ENCODE measurements at regions not wholly inside any gene's neighbourhood (a gene's known extent, or its start where the extent isn't known, plus 50 kb on each side); places are given as distances from the start of the nearest gene placed in this dataset.

DNA sequence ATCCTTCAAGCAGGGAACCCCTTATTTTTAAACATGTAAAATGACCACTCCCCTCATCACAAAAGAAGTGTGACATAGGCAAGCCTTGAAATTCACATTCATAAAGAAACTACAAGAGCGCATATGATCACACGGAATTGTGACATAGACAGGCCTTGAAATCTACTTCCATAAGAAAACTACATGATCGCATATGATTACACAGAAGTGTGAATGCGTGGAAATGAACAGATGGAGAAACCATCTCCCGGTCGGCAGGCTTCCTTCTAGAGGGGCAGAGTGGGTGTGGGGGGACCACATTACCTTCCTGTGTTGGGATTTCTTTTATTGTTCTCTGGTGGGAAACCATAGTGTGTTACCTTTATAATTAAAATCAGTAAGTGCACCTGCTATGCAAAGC is 285.1 kb upstream of the ADARB2 start:
- no peak for ATAC-seq (ENCODE audit: low read depth in 2 of 2)
- Histone ChIP-seq H3K36me3 (ENCODE audit: control insufficient read depth, insufficient read depth, low read length) (no peaks in the 10 kb centered on the region), H3K4me1 (ENCODE audit: control insufficient read depth, insufficient read depth, low read length, poor library complexity, severe bottlenecking) (no peaks in the 10 kb centered on the region), H3K27me3 (ENCODE audit: control insufficient read depth, insufficient read depth, low read length) (no peaks in the 10 kb centered on the region), H3K9me3 (ENCODE audit: control insufficient read depth in 2 of 2, low read length in 2 of 2) (no peaks in the 10 kb centered on the region), H3K27ac (ENCODE audit: insufficient read depth, low read length, poor library complexity, severe bottlenecking) (no peak overlapping the region), H3K4me3 (ENCODE audit: low read depth, low read length) (no peak overlapping the region)
- no peak overlapping the region for H3K4me3 Mint-ChIP-seq
- no peaks in the 10 kb centered on the region for H3K36me3 Mint-ChIP-seq
- H3K27me3 Mint-ChIP-seq = no peaks in the 10 kb centered on the region
- H3K9me3 Mint-ChIP-seq = peaks cover 0 to 3% (median 0%) of the 10 kb centered on the region in 7 donors
- no peak overlapping the region for H3K27ac Mint-ChIP-seq
- no peak for DNase-seq
- H3K4me1 Mint-ChIP-seq = no peaks in the 10 kb centered on the region

DNA sequence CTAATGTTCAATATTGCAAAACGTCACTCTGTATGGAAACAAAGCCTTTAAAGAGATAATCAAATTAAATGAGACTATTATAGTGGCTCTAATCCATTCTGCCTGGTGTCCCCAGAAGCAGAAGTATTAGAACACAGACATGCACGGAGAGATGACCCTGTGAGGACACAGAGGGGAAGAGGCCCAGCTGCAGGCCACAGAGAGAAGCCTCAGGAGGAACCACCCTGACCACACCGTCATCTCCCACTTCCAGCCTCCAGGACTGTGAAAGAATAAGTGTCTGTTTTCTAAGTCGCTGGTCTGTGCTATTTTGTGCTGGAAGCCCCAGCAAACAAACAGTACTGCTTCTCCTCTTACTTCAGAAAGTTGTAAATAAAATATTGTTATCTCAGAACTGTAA is 283.5 kb upstream of the ADARB2 start:
- Histone ChIP-seq H3K4me3 (ENCODE audit: low read depth, low read length) (no peak overlapping the region), H3K36me3 (ENCODE audit: control insufficient read depth, insufficient read depth, low read length) (no peaks in the 10 kb centered on the region), H3K27me3 (ENCODE audit: control insufficient read depth, insufficient read depth, low read length) (no peaks in the 10 kb centered on the region), H3K4me1 (ENCODE audit: control insufficient read depth, insufficient read depth, low read length, poor library complexity, severe bottlenecking) (no peaks in the 10 kb centered on the region), H3K27ac (ENCODE audit: insufficient read depth, low read length, poor library complexity, severe bottlenecking) (no peak overlapping the region), H3K9me3 (ENCODE audit: control insufficient read depth in 2 of 2, low read length in 2 of 2) (no peaks in the 10 kb centered on the region)
- ATAC-seq (ENCODE audit: low read depth in 2 of 2) = no peak
- no peak overlapping the region for H3K4me3 Mint-ChIP-seq
- no peak overlapping the region for H3K27ac Mint-ChIP-seq
- no peaks in the 10 kb centered on the region for H3K27me3 Mint-ChIP-seq
- H3K4me1 Mint-ChIP-seq = no peaks in the 10 kb centered on the region
- DNase-seq = no peak
- H3K9me3 Mint-ChIP-seq = peaks cover 0 to 3% (median 0%) of the 10 kb centered on the region in 7 donors
- no peaks in the 10 kb centered on the region for H3K36me3 Mint-ChIP-seq

DNA sequence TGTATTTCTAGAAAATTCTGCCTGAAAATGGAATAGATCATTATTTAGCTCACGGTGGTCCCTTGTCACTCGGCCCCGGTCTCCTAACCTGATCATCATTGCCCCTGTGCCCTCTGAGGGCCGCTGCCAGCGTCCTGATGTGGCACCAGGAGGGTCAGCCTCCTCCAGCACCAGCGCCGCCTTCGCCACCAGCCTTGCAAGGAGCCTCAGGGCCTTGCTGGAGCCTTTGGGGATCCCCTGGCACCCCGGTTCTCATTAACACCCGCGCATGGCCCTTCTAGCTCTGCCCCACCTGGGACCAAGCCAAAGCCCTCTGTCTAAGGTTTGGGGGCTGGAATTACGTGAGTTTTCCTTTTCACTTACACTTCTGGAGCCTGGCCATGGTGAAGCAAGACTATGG is 282.5 kb upstream of the ADARB2 start:
- H3K27ac Mint-ChIP-seq = no peak overlapping the region
- peaks cover 0 to 3% (median 0%) of the 10 kb centered on the region in 7 donors for H3K9me3 Mint-ChIP-seq
- no peak overlapping the region for H3K4me3 Mint-ChIP-seq
- no peak for ATAC-seq (ENCODE audit: low read depth in 2 of 2)
- Histone ChIP-seq H3K4me3 (ENCODE audit: low read depth, low read length) (no peak overlapping the region), H3K4me1 (ENCODE audit: control insufficient read depth, insufficient read depth, low read length, poor library complexity, severe bottlenecking) (no peaks in the 10 kb centered on the region), H3K36me3 (ENCODE audit: control insufficient read depth, insufficient read depth, low read length) (no peaks in the 10 kb centered on the region), H3K9me3 (ENCODE audit: control insufficient read depth in 2 of 2, low read length in 2 of 2) (no peaks in the 10 kb centered on the region), H3K27ac (ENCODE audit: insufficient read depth, low read length, poor library complexity, severe bottlenecking) (no peak overlapping the region), H3K27me3 (ENCODE audit: control insufficient read depth, insufficient read depth, low read length) (no peaks in the 10 kb centered on the region)
- no peaks in the 10 kb centered on the region for H3K27me3 Mint-ChIP-seq
- DNase-seq = no peak
- H3K4me1 Mint-ChIP-seq = no peaks in the 10 kb centered on the region
- no peaks in the 10 kb centered on the region for H3K36me3 Mint-ChIP-seq

DNA sequence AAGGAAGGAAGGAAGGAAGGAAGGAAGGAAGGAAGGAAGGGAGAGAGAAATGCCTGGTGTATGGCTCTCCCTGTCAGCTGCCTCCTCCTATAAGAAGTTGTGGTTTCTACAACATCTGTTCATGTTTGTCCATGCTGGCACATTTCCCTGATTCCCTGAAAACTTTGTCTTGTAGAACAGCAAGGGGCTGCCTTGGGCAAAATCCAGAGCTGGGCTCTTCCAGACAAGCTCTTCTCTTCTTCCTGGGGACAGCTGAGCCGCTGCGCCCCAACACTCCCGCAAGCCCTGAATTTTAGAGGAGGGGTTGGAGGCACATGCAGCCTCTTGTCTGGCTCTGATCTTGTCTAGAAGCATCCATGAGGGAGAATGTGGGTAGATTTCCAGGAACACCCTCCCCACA is 282.0 kb upstream of the ADARB2 start:
- no peak overlapping the region for H3K4me3 ChIP-seq (ENCODE audit: low read depth, low read length)
- DNase-seq (no peak), ATAC-seq (ENCODE audit: low read depth in 2 of 2) (no peak)
- Mint-ChIP-seq H3K36me3 (no peaks in the 10 kb centered on the region), H3K4me3 (no peak overlapping the region), H3K4me1 (no peaks in the 10 kb centered on the region), H3K9me3 (peaks cover 0 to 2% (median 0%) of the 10 kb centered on the region in 7 donors), H3K27me3 (no peaks in the 10 kb centered on the region), H3K27ac (no peak overlapping the region)
- no peaks in the 10 kb centered on the region for H3K4me1 ChIP-seq (ENCODE audit: control insufficient read depth, insufficient read depth, low read length, poor library complexity, severe bottlenecking)
- no peaks in the 10 kb centered on the region for H3K9me3 ChIP-seq (ENCODE audit: control insufficient read depth in 2 of 2, low read length in 2 of 2)
- H3K27ac ChIP-seq (ENCODE audit: insufficient read depth, low read length, poor library complexity, severe bottlenecking) = no peak overlapping the region
- no peaks in the 10 kb centered on the region for H3K36me3 ChIP-seq (ENCODE audit: control insufficient read depth, insufficient read depth, low read length)
- H3K27me3 ChIP-seq (ENCODE audit: control insufficient read depth, insufficient read depth, low read length) = no peaks in the 10 kb centered on the region

DNA sequence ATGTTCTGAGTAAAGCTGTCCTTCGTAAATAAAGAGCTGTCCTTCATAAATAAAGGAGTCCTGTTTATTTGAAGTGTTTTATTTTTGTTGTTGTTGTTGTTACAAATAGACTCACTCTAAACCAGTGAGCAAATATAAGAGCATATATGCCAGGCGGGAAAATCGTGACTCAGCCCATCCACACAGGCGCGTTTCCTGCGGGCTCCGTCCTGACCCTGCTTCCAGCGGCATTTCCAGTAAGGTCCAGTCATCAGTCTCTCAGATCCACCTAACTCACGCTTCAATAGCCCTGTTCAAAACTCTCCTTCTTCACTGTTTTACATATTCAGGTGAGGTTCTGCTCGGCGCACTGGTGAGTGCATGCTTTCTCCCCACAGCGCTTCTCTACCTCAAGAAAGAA is 277.2 kb upstream of the ADARB2 start:
- H3K9me3 Mint-ChIP-seq = peaks cover 0 to 2% (median 0%) of the 10 kb centered on the region in 7 donors
- ATAC-seq (ENCODE audit: low read depth in 2 of 2) (no peak), DNase-seq (no peak)
- Histone ChIP-seq H3K27me3 (ENCODE audit: control insufficient read depth, insufficient read depth, low read length) (no peaks in the 10 kb centered on the region), H3K27ac (ENCODE audit: insufficient read depth, low read length, poor library complexity, severe bottlenecking) (no peak overlapping the region), H3K9me3 (ENCODE audit: control insufficient read depth in 2 of 2, low read length in 2 of 2) (no peaks in the 10 kb centered on the region), H3K36me3 (ENCODE audit: control insufficient read depth, insufficient read depth, low read length) (no peaks in the 10 kb centered on the region), H3K4me1 (ENCODE audit: control insufficient read depth, insufficient read depth, low read length, poor library complexity, severe bottlenecking) (no peaks in the 10 kb centered on the region), H3K4me3 (ENCODE audit: low read depth, low read length) (no peak overlapping the region)
- no peak overlapping the region for H3K27ac Mint-ChIP-seq
- no peak overlapping the region for H3K4me3 Mint-ChIP-seq
- H3K36me3 Mint-ChIP-seq = no peaks in the 10 kb centered on the region
- H3K27me3 Mint-ChIP-seq = no peaks in the 10 kb centered on the region
- H3K4me1 Mint-ChIP-seq = no peaks in the 10 kb centered on the region

- Mint-ChIP-seq H3K27me3 (no peaks in the 10 kb centered on the region), H3K36me3 (no peaks in the 10 kb centered on the region), H3K27ac (no peak overlapping the region), H3K4me3 (no peak overlapping the region), H3K9me3 (peaks cover 0 to 1% (median 0%) of the 10 kb centered on the region in 7 donors), H3K4me1 (no peaks in the 10 kb centered on the region)
- DNase-seq = no peak
- no peak overlapping the region for H3K4me3 ChIP-seq (ENCODE audit: low read depth, low read length)
- H3K9me3 ChIP-seq (ENCODE audit: control insufficient read depth in 2 of 2, low read length in 2 of 2) = no peaks in the 10 kb centered on the region
- no peaks in the 10 kb centered on the region for H3K4me1 ChIP-seq (ENCODE audit: control insufficient read depth, insufficient read depth, low read length, poor library complexity, severe bottlenecking)
- H3K27ac ChIP-seq (ENCODE audit: insufficient read depth, low read length, poor library complexity, severe bottlenecking) = no peak overlapping the region
- no peaks in the 10 kb centered on the region for H3K36me3 ChIP-seq (ENCODE audit: control insufficient read depth, insufficient read depth, low read length)
- no peak for ATAC-seq (ENCODE audit: low read depth in 2 of 2)
- H3K27me3 ChIP-seq (ENCODE audit: control insufficient read depth, insufficient read depth, low read length) = no peaks in the 10 kb centered on the region
These were observed 274.9 kb upstream of the ADARB2 start for GRCh38 chr10:2012209-2012608.

DNA sequence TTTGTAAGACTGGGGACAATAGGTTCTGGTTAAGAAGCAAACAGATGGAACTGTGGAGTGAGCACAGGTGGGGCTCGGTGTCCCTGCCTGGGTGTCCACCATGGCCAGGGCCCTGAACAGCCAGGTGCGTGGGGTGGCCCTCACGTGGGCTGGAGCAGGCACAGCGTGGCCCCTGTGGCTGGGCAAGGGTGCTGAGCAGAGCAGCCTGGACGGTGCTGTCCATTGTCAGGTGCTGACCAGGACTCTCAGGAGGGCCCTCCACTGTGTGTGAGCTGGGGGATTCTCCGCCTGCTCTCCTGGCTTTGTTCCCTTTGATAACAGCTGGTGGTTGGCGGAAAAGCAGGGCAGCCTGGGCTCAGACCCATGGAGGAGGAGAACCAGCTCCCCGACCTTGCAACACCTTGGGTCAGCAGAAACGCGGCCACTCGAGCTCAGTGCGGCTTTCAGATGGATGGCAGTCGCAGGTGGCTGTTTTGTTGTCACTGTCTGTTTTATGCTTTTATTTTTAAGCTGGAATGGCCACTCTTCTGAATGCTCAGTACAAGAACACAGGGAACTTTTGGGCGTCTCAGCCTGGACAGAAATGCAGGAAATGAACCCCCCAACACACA is 273.9 kb upstream of the ADARB2 start:
- H3K4me1 Mint-ChIP-seq = no peaks in the 10 kb centered on the region
- no peak for DNase-seq
- H3K9me3 Mint-ChIP-seq = peaks cover 0 to 4% (median 0%) of the 10 kb centered on the region in 7 donors
- no peak overlapping the region for H3K4me3 Mint-ChIP-seq
- H3K36me3 ChIP-seq (ENCODE audit: control insufficient read depth, insufficient read depth, low read length) = no peaks in the 10 kb centered on the region
- H3K27ac Mint-ChIP-seq = no peak overlapping the region
- H3K4me3 ChIP-seq (ENCODE audit: low read depth, low read length) = no peak overlapping the region
- H3K4me1 ChIP-seq (ENCODE audit: control insufficient read depth, insufficient read depth, low read length, poor library complexity, severe bottlenecking) = no peaks in the 10 kb centered on the region
- ATAC-seq (ENCODE audit: low read depth in 2 of 2) = no peak
- H3K9me3 ChIP-seq (ENCODE audit: control insufficient read depth in 2 of 2, low read length in 2 of 2) = no peaks in the 10 kb centered on the region
- H3K27me3 Mint-ChIP-seq = no peaks in the 10 kb centered on the region
- no peak overlapping the region for H3K27ac ChIP-seq (ENCODE audit: insufficient read depth, low read length, poor library complexity, severe bottlenecking)
- no peaks in the 10 kb centered on the region for H3K36me3 Mint-ChIP-seq
- no peaks in the 10 kb centered on the region for H3K27me3 ChIP-seq (ENCODE audit: control insufficient read depth, insufficient read depth, low read length)

DNA sequence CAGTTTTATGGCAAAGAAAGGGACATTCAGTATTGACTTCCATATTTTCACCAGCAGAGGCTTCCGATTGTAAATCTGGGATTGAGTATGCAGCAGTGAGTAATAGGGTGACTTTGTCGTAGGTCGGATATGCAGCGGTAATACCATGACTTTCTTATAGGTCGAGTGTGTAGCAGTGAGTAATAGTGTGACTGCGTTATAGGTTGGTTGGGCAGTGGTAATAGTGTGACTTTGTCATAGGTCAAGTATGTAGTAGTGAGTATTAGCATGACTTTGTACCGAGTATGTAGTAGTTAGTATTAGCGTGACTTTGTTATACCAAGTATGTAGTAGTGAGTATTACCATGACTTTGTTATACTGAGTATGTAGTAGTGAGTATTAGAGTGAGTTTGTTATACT is 268.2 kb upstream of the ADARB2 start:
- no peak for ATAC-seq (ENCODE audit: low read depth in 2 of 2)
- H3K4me3 Mint-ChIP-seq = no peak overlapping the region
- no peaks in the 10 kb centered on the region for H3K4me1 Mint-ChIP-seq

More for the DNA sequence above, 268.2 kb upstream of the ADARB2 start:
- H3K27me3 Mint-ChIP-seq = no peaks in the 10 kb centered on the region
- Histone ChIP-seq H3K9me3 (ENCODE audit: control insufficient read depth in 2 of 2, low read length in 2 of 2) (no peaks in the 10 kb centered on the region), H3K4me1 (ENCODE audit: control insufficient read depth, insufficient read depth, low read length, poor library complexity, severe bottlenecking) (no peaks in the 10 kb centered on the region), H3K27ac (ENCODE audit: insufficient read depth, low read length, poor library complexity, severe bottlenecking) (no peak overlapping the region), H3K36me3 (ENCODE audit: control insufficient read depth, insufficient read depth, low read length) (no peaks in the 10 kb centered on the region), H3K27me3 (ENCODE audit: control insufficient read depth, insufficient read depth, low read length) (no peaks in the 10 kb centered on the region), H3K4me3 (ENCODE audit: low read depth, low read length) (no peak overlapping the region)
- DNase-seq = no peak
- no peak overlapping the region for H3K27ac Mint-ChIP-seq
- peaks cover 0 to 3% (median 0%) of the 10 kb centered on the region in 7 donors for H3K9me3 Mint-ChIP-seq
- no peaks in the 10 kb centered on the region for H3K36me3 Mint-ChIP-seq
